GM12891 (cell line): ENCODE measurements at regions not wholly inside any gene's neighbourhood (a gene's known extent, or its start where the extent isn't known, plus 50 kb on each side); places are given as distances from the start of the nearest gene placed in this dataset.

Source experiments
- POLR2A ChIP-seq: IDR thresholded peaks from 2 replicates; pipeline ENCODE4 v1.6.1; 2011; ENCODE audit warnings: low read depth, low read length, control low read depth
- POLR2AphosphoS5 ChIP-seq: IDR thresholded peaks from 2 replicates; pipeline ENCODE4 v1.6.1; 2011; ENCODE audit warnings: low read depth, low read length, control low read depth
- SPI1 ChIP-seq: IDR thresholded peaks from 2 replicates; pipeline ENCODE4 v1.6.1; 2011; ENCODE audit warnings: low read depth, low read length, control low read depth
- TAF1 ChIP-seq: IDR thresholded peaks from 2 replicates; pipeline ENCODE4 v1.6.1; 2011; ENCODE audit warnings: low read depth, low read length, control low read depth

DNA sequence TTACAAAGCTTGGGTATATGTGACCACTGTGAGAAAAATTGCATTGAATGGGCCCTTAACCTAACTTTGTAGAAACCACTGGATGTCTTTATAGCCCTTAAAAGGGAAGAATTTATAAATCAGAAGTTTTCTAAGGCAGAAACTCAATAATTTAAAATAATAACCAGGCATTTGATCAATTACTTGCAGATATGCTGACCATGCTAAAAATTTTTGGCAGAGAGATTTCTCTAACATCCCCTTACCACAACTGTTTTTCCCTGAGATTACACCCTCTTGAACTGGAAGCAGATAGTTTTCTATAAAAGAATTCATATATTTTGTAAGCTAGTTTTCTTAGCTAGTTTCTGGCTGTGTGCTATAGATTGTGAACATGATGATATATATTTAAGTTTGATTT, 428.3 kb downstream of the KIF4B start:
- TF ChIP-seq POLR2A (no peak), POLR2AphosphoS5 (no peak), TAF1 (no peak), SPI1 (no peak)
